H1 (cell line): ENCODE measurements at regions not wholly inside any gene's neighbourhood (a gene's known extent, or its start where the extent isn't known, plus 50 kb on each side); places are given as distances from the start of the nearest gene placed in this dataset.

Experiments used
- CTCF ChIP-seq, 3 experiments: IDR thresholded peaks; 1 replicate in 2 of 3; 2 replicates in 1 of 3; pipeline versions ENCODE4 v1.5.1 to v1.6.1; 2011; ENCODE audit warnings: low read length in 3 of 3, mild to moderate bottlenecking in 3 of 3, inconsistent platforms in 2 of 3, low read depth in 1 of 3, moderate library complexity in 1 of 3; ENCODE audit not compliant: insufficient read depth in 1 of 3; ENCODE audit errors: control extremely low read depth in 1 of 3
- EZH2 ChIP-seq: fragments of 200-600 bp; sonication (generic); IDR thresholded peaks from 2 replicates; pipeline ENCODE4 v1.7.1; 2012; ENCODE audit warnings: low read depth, mild to moderate bottlenecking, moderate library complexity, low read length, inconsistent platforms; ENCODE audit not compliant: severe bottlenecking
- NRF1 ChIP-seq: IDR thresholded peaks from 2 replicates; pipeline ENCODE4 v1.6.1; 2011; ENCODE audit warnings: mild to moderate bottlenecking, low read depth, low read length, improper control_type of control experiment
- POLR2AphosphoS5 ChIP-seq: IDR thresholded peaks from 2 replicates; pipeline ENCODE4 v1.6.1; 2011; ENCODE audit warnings: low read depth, low read length
- RBBP5 ChIP-seq: IDR thresholded peaks from 2 replicates; pipeline ENCODE4 v1.7.1; 2012; ENCODE audit warnings: low read depth, mild to moderate bottlenecking, inconsistent platforms, low read length, moderate library complexity, borderline replicate concordance
- RFX5 ChIP-seq: IDR thresholded peaks from 2 replicates; pipeline ENCODE4 v1.6.1; 2011; ENCODE audit warnings: low read depth, low read length, improper control_type of control experiment, borderline replicate concordance

- TF ChIP-seq NRF1, result no peak
- TF ChIP-seq RBBP5, result no peak
- TF ChIP-seq RFX5, result no peak
- TF ChIP-seq EZH2, result no peak
- TF ChIP-seq POLR2AphosphoS5, result no peak
- no peak for TF ChIP-seq CTCF (IDR thresholded peaks at IDR 0.05; ENCODE audit: control extremely low read depth in 1 of 3, insufficient read depth in 1 of 3, low read depth in 1 of 3, low read length in 3 of 3)
These were observed 85.7 kb downstream of the TRIM42 start for GRCh38 chr3:140763532-140763931.
